DMS114 treated with DMSO at 0.1 percent for 48 hours (cell line): ENCODE measurements at regions not wholly inside any gene's neighbourhood (a gene's known extent, or its start where the extent isn't known, plus 50 kb on each side); places are given as distances from the start of the nearest gene placed in this dataset.
"Not testable (repeated sequence)": the region's sequence is repeated elsewhere in the genome, so short reads cannot be mapped to it uniquely, and the experiment has no call there.

ENCODE experiments used
- DNase-seq: peaks from one replicate; lab custom pipeline; 2025; ENCODE audit not compliant: unreplicated experiment; lab: John Stamatoyannopoulos, UW

DNA sequence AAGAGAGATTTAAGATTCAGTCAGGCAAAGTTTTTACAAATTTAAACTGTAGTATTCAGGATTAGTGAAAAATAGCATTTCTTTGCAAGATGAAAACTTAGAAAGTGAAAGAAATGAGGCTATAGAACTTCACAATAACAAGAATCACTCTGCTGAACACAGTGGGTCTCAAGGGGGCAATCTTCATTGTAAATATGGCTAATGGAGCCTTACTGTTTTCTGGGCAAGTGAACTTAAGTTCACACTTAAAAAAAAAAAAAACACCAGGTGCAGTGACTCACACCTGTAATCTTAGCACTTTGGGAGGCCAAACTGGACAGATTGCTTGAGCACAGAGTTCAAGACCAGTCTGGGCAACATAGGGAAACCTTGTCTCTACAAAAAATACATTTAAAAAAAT is 175.9 kb upstream of the SNX2 start:
- no peak for DNase-seq

GRCh38 chr5:122600924-122601323 is 174.0 kb upstream of the SNX2 start:
- DNase-seq, result no peak

GRCh38 chr5:122602700-122603099 is 172.2 kb upstream of the SNX2 start:
- no peak for DNase-seq

DNA sequence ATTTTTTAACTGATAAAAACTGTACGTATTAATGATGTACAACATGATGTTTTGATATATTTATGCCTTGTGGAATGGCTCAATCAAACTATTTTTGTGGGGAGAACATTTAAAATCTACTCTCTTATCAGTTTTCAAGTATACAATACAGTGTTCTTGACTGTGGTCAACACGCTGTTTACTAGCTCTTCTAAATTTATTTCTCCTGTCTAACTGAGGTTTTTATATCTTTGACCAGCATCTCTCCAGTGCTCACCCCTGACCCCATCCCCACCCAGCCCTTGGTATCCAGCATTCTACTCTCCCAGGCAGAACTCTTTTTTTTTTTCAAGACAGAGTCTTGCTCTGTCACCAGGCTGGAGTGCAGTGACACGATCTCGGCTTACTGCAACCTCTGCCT is 169.6 kb upstream of the SNX2 start:
- no peak for DNase-seq

- DNase-seq, result no peak
Measured at GRCh38 chr5:122607818-122608217, 167.1 kb upstream of the SNX2 start.

DNA sequence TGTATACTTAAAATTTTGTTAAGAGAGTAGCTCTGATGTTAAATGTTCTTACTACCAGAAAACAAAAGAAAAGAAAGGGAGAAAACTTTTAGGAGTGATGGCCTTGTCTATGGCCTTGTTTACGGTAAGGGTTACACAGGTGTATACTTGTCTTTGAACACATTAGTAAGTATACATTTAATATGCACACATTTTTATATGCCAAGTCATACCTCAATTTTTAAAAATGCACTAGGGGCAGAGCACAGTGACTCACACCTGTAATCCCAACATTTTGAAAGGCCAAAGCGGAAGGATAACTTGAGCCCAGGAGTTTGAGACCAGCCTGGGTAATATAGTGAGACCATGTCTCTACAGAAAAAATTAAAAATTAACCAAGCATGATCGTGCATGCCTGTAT is 166.7 kb upstream of the SNX2 start:
- no peak for DNase-seq

DNA sequence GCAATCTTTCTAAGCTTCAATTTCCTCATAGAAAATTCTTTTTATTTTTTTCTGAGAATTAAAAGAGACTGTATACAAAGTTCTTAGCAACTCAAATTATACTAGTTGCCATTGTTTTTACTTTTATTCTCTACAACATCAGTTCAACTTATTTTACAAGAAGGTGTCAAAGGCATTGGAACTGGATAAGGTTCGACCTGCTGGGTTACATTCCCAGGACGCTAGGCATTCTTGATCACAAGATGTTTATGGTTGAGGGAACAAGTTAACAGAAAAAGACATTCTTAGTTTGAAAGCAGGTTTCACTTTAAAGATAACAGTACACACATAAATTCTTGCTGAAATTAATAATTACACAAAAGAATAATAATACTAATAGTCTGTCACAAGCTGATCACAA is 163.5 kb upstream of the SNX2 start:
- DNase-seq, result no peak

DNA sequence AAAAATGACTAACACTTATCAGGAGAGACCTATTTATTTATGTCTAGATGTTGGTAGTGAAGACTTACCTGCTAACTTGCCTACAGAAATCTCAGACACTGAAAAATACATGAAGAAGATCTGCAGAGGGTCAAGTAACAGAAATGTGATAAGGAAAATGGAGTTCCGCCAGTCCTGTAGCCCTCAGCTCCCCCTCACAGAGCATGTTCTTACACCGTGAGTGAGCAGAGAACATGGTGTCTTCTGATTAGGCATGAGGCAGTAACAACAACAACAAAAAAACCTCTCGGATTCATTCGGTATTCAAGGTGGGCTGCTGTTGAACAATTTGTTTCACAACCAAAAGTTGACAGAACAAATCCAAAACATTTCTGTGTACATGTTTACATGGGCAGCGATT is 162.0 kb upstream of the SNX2 start:
- no peak for DNase-seq

DNA sequence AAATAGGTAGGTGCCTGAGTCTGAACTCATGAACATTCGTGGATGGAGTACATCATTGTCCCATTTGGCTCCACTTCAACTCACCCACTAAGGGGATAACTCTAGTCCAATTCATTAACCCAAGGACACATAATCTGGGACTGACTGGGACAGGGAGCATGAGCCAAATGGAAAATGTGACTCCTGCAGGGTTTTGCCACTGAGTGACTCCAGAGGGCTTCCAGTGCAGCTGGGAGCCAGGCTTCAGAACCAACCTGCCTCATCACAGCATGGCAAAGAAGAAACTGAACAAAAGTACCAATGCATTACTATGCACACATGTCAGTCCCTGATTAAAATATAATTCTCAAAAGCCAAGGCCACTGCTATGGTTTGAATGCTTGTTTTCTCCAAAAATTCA is 159.7 kb upstream of the SNX2 start:
- no peak for DNase-seq

DNA sequence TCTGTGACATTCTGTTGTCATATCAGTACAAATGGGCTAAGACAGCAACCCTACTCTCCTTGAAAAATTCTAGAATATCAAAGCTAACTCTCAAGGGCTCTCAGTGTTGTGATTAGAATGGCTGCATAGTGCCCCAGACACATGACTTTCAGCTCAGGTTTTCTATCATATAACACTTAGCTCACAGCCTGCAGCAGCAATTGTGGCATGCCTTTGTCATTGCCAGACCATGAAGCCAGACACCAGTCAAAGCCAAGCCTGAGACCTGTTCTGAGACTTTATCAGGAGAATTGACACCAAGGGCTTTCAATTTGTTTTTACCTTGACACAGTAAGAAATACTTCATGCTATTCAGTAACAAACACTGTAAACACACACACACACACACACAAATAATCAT is 159.0 kb upstream of the SNX2 start:
- no peak for DNase-seq

GRCh38 chr5:122618046-122618445 is 156.8 kb upstream of the SNX2 start:
- not testable (repeated sequence) for DNase-seq

DNA sequence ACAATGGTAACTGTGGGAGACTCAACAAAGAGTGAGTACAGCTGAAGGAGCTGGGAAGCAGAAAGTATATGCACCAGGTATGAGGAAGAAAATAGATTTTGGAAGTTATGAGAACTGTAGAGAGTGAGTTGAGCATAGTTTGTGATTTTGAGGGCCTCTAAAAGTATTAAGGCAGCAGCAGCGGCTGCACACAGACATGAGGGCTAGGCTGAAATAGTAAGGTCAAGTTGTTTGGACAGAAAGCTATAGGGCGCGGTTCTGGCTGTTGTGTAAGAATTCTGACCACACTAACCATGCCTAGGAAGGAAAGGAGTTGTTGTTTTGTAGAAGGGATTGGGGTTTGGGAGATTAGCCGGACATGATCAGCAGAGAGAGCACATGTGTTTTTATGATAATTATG is 154.1 kb upstream of the SNX2 start:
- not testable (repeated sequence) for DNase-seq

GRCh38 chr5:122628714-122629113 is 146.2 kb upstream of the SNX2 start:
- DNase-seq, result not testable (repeated sequence)

- no peak for DNase-seq
Measured at GRCh38 chr5:122629121-122629677, 145.7 kb upstream of the SNX2 start.

GRCh38 chr5:122638581-122638980 is 136.3 kb upstream of the SNX2 start:
- no peak for DNase-seq

GRCh38 chr5:122639033-122639432 is 135.8 kb upstream of the SNX2 start:
- DNase-seq, result no peak

DNA sequence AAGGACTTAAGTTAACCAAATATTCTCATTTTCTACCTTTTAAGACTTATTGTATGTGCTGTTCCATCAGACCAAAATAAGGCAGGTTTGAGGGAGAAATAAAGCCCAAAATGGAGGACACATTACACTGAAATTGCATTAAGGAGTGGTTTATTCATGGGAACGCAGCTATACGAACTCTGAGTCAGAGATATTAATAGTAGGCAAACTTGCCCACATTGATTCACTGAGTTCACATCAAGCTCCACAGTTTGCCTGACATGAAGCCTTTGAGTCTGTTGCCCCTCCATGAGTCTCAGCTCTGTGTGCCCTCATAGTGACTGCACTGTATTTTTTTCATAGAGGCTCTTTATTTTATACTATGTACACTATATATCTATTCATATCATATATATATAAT is 135.0 kb upstream of the SNX2 start:
- DNase-seq, result no peak

DNA sequence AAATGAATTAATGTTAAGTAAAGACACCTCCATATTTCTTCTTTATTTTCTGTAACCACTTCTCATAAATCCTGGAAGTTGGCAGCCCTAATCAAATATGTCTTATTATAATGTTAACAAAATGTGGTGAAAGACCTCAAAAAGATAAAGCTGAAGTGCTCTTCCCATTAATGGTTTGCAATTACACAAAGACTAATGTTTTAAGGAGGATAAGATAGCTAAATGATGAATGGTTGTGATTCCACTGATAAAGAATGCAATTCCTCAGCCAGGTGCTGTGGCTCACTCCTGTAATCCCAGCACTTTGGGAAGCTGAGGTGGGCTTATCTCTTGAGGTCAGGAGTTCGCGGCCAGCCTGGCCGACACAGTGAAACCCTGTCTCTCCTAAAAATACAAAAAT is 125.8 kb upstream of the SNX2 start:
- no peak for DNase-seq

DNA sequence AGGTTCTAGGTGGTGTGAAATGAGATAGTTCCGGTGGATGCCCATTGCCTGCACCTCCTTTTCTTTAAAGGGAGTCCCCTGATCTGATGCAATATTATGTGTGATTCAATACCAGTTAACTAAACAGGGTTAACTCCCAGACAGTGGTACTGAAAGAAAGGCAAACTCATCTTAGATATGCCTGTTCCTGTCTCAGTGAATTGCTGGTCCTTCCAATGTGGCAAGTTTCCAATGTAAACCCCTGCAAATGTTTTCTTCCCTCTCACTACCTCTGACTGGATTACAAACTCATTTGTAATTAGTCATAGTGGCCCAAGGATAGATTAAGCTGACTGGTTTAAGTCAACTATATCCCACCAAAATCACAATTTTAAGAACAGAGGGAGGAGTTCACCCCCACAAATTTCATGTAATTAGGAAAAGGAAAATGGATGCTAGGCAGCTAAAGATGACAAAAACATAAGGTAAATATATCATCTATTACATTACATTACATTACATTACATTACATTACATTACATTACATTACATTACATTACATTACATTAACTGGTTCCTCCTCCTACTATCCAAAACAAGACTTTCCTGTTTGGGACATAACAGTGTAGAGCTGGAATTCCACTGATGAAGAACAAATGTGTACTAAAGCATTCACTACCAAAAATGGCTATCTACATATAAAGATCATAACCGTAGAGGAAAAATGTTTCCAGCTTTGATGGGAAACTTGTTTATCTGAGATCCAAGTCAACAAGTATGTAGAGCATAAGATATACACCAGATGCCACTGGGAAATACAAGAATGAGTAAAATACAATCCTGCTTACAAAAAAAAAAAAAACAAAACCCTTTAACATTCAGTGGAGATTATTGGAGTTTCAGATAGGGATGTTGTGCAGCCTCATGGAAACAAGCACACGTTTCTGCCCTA is 121.5 kb upstream of the SNX2 start:
- DNase-seq, result no peak

DNA sequence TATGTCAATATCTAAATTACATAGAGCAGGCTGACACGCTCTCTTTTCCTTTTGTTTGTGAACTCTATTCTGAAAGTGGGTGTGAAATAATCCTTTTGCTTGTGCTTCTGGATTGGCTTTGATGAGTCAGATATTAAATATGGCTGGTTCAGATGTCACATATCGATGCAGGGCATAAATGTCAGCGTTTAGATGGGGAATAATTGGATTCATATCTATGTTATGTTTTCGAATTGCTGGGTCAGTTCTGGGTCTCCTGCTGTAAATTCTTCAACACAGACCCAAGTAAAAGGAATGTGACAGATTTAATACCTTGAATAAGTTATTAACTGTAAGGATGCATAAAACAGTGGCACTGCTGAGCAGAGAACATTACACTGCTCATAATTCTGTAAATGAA is 118.7 kb upstream of the SNX2 start:
- no peak for DNase-seq

GRCh38 chr5:122656577-122656976 is 118.3 kb upstream of the SNX2 start:
- no peak for DNase-seq

DNA sequence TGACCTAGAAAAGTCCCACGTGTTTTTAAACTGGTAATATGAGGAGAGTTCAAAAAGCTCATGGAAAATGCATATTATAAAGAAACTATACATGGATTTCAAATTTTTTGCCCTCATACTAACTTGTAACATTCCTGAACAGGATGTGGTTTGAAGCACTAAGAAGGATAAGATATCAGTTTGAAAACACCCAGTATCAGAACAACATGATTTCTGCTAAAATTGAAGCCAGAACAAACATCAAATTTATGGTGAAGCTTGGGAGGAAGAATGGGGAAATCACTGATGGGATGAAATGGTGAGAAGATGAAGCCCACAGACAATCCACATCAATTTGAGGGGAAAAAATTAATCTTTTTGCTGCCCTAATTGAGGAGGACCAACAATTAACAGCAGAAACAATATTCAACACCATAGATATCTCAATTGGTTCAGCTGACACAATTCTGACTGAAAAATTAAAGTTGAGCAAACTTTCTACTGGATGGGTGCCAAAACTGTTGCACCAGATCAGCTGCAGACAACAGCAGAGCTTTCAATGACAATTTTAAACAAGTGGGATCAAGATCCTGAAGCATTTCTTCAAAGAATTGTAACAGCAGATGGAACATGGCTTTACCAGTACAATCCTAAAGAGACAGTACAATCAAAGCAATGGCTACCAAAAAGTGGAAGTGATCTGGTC is 113.2 kb upstream of the SNX2 start:
- no peak for DNase-seq
